OCI-M2 (cell line): ENCODE measurements at regions not wholly inside any gene's neighbourhood (a gene's known extent, or its start where the extent isn't known, plus 50 kb on each side); places are given as distances from the start of the nearest gene placed in this dataset.

ENCODE experiments used
- DNase-seq: peaks from one replicate; lab custom pipeline; 2025; ENCODE audit not compliant: unreplicated experiment; lab: John Stamatoyannopoulos, UW

- DNase-seq: no peak
Measured at GRCh38 chr2:16196687-16197503, 256.5 kb downstream of the MYCN start.

DNA sequence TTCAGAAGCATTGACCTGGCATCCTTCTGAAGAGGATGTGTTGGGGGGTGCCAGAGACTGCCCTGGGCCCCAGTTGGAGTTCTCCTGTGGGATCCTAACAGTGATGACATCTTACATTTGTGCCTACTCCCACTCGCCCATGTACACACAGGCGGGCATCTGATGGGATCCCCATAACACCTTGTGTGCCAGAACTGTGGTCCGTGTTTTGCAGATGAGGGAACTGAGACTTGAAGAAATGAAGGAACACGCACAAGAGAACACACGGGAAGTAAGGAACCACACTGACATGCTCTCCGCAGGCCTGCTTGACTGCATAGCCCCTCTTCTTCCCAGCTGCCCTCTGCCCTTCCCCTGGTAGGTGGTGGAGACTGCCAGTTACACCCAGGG, 255.3 kb downstream of the MYCN start:
- DNase-seq: no peak

GRCh38 chr2:16194931-16195680, 254.8 kb downstream of the MYCN start:
- DNase-seq: no peak

DNA sequence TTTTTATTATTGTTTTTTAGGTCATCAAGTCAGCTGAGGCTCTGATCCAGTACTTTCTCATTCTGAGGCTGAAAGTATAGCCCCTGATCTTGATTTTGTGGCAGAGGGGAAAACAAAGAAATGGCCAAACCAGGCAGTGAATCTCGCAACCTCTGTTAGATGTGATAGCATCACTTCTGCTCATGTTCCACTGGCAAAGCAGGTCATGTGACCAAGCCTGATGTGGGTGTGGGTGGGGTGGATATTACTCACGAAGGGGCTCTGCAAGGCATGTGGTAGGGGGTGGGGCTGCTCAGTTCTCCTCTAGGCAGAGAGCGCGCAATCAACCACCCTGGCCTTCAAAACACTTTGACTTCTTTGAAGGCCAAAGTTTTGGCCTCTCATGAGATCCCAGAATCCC, 254.2 kb downstream of the MYCN start:
- no peak for DNase-seq

DNA sequence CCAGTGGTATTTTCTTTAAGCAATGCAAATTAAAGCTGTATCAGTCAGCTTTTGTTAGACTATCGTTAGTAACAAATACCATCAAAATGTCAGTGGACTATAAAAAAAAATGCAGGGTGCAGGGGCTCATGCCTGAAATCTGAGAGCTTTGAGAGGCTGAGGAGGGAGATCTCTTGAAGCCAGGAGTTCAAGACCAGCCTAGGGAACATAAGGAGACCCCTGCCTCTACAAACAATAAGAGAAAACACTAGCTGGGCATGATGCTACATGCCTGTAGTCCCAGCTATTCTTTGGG, 253.7 kb downstream of the MYCN start:
- no peak for DNase-seq

DNA sequence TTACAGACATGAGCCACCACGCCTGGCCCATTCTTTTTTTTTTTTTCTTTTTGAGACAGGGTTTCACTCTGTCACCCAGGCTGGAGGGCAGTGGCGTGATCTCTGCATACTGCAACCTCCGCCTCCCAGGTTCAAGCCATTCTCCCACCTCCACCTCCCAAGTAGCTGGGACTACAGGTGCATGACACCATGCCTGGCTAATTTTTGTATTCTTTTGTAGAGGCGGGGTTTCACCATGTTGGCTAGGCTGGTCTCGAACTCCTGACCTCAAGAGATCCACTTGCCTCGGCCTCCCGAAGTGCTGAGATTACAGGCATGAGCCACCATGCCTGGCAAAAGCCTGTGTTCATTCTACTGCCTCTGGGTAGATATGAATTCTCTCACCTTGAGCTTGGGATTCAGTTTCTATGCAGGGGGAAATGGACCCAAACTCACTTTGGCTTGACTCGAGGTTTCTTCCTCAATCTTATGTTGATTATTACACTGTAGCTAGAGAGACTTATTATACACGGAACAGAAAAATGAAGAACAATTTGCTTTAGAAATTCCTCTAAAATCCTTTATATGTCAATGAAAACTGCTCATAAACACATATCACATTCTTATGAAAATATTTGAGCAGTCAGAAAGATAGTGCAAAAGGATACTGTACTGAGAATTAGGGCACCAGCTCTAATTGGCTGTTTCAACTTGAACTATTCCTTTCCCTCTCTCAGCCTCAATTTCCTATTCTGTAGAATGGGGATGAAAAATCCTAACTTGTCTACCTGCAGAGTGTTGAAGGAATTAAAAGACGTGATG, 252.3 kb downstream of the MYCN start:
- DNase-seq: no peak

DNA sequence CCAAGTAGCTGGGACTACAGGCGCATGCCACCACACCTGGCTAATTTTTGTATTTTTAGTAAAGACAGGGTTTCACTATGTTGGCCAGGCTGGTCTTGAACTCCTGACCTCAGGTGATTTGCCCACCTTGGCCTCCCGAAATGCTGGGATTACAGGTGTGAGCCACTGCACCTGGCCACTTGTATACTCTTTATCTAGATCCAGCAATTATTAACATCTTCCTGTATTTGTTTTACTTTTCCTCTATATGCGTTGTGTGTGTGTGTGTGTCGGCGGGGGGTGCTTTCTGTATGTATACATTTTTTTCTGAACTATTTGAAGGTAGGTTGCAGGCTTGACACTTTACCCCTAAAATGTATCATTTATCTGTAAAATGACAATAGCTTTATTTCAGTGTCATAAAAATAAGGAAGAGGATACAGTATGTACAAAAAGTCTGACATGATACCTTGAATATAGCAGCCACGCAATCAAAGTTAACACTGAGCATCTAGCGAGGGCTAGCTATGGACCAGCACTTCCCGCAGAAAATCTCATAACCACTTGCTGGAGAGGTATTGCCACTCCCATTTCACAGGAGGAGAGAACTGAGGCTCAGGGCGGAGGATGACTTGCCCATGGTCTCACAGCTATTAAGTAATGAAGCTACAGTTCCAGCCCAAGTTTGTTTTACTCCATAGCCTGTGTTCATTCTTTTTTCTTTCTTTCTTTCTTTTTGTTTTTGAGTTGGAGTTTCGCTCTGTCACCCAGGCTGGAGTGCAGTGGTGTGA, 251.3 kb downstream of the MYCN start:
- no peak for DNase-seq

DNA sequence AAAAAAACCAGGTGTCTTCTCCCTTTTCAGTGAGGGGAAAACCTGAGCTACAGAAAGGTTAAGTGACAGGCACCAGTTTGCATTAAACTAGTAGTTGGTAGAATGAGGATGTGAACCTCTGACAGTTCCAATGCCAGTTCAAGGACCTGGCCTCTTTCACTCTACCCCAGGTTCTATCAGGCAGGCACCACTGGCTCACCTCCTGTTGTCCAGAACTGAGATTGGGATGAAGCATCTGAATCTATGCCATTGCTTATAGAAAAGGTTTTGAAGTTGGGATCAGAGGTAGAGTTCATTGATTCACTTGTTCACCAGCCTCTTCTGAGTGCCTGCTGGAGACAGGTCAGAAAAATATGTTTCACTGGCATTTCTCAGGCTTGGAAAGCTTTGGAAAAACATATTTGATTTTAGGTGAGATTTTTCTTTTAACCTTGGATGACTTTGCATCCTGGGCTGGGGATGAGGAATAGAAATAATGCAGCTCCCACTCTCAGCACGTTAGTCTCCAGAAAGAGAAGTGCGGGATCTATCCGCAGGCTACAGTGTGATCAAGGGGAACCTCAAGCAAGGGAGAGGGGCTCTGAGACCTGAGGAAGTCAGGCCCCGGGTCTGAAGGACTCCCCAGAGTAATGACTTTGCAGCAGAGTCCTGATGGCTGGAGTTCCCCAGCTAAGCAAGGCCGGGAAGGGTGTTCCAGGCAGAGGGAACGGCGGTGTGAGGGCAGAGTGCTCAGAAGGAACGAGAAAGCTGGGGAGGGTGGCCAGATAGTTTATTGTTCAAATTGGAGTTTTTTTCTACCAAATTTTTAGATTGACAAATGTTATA, 250.3 kb downstream of the MYCN start:
- no peak for DNase-seq

DNA sequence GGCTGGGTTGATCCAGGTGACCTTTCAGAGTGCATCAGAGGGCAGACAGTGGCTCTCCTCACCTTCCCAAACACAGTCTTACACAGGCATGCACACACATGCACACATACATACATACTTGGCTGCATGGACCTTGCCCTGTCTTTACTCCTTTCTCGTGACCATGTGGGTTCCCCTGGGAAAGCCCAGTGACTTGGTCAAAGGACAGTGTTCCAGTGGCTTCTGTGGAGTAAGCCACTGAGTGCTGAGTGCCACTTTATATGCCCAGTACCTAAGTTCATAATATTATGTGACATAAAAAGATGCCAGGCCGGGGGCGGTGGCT, 249.4 kb downstream of the MYCN start:
- no peak for DNase-seq

- no peak for DNase-seq
Measured at GRCh38 chr2:16189029-16189835, 248.9 kb downstream of the MYCN start.

DNA sequence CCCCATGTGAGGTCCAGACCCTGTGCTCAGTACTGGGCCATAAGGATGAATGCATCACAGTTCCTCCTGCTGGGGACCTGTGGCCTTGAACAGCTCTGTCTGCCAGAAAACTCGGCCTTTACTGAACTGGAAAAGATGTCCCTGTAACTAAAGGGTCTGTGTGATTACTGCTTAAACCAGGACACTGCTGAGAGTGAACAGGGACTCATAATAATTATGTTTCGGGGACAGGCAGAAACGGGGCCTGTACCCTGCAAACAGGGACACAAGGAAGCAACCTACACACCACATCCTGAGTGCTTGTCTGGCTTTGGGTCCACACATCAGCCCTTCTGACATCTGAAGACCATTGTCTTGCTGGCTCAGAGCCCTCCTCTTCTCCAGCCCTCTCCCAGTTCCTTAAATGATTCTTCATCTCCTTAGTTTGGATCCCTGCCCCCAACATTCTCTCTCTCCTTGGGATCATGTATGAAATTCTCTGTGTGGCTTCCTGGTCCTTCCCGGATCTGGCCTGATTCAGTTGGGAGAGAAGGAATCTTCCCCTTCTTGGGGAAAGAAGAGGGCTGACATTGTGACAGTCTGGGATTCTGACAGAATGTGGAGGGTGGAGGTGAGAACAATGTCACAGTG, 248.0 kb downstream of the MYCN start:
- DNase-seq: no peak

DNA sequence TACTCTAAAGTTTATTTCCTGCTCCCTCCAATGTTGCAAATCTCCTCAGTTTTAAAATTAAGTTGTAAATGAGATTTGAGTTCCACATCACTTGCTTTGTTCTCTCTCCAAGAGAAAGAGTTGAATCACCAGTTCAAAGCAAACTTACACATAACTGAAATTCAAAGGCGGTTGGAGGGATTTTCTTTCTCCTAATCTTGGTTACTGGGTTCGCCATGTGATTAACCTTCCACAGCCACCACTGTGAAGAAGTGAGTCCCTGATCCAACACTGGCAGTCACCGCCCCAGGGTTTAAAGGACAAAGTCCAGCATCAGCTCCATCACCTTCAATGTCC, 247.1 kb downstream of the MYCN start:
- DNase-seq: no peak

- no peak for DNase-seq
Measured at GRCh38 chr2:16186661-16187481, 246.5 kb downstream of the MYCN start.

- DNase-seq: no peak
Measured at GRCh38 chr2:16185801-16186272, 245.5 kb downstream of the MYCN start.

DNA sequence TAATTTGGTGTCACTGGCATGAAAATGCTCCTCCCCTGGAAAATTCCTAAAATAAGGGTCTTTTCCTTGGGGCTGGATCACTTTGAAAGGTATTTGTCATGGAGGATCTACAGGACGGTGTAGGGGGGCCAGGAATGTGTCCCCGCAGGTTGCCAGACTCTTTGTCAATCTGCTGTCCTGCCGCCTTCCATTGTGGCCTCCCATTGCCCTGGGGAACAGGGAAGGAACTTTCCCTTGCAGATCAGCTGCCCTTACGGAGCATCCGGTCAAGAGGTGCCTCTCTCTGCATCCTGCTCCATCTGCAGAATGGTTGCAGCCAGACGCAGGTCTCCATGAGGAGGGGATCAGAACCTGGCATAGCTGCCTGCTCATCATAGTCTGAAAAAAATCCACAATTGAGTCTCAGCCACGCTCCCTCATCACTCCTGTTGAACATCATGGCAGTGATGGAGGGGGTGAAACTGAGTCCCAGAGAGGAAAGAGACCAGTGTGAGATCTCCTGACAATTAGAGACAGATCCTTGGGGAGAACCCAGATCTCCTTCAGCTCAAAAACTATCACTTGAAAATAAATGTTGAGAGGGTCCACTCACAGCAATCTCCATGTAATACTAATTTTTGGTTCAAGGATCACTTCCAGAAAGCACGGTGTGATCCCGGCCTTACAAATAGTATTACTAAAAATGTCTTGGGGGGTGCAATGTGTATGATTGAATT, 244.8 kb downstream of the MYCN start:
- DNase-seq: no peak

GRCh38 chr2:16184341-16184890, 244.1 kb downstream of the MYCN start:
- DNase-seq: no peak

DNA sequence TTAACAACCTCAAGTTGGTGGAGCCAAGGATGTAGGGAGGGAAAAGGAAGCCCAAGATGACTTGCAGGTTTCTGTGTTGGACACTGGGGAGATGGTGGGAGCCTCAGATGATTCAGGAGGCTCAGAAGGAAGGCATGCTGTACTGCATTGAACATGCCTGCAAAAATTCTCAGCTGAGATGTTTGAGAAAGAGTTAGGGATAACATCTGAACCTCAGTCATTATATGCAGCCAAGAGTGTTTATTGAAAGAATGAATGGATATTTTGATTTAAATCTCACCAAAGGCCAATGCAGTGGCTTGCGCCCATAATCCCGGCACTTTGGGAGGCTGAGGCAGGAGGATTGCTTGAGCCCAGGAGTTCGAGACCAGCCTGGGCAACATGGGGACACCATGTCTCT, 243.0 kb downstream of the MYCN start:
- DNase-seq: no peak
